ENCODE measurements at regions not wholly inside any gene's neighbourhood (a gene's known extent, or its start where the extent isn't known, plus 50 kb on each side); places are given as distances from the start of the nearest gene placed in this dataset.

DNA sequence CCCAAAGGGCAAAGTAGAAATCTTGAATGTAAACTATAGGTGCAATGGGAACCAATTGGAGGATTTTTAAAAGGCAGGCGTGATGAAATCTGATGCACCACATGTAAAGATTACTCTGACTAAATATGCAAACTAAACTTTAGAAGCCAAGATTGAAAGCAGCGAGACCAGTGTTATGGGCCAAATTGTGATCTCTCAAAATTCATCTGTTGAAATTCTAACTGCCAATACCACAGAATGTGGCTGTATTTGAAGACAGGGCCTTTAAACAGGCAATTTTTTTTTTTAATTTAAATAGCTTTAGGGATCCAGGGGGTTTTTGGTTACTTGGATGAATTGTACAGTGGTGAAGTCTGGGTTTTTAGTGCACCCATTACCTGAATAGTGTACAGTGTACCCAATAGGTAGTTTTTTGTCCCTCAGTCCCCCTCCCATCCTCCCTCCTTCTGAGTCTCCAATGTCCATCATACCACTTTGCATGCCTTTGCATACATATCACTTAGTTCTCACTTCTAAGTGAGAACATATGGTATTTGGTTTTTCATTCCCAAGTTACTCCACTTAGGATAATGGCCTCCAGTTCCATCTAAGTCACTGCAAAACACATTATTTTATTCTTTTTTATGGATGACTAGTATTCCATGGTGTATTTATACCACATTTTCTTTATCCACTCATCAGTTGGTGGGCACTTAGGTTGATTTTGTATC, 69.7 kb downstream of the DRD1 start:
- intact Hi-C loops (cut with DNase I): no loop called here
- 78 to 89% (median 86%) methylated on average over 2 of the region's 2 CpGs for WGBS, 4 donors
- no peaks in the 10 kb centered on the region for H3K4me1 ChIP-seq
- H3K4me3 ChIP-seq: no peak overlapping the region
- ATAC-seq (no peak), DNase-seq (no peak)
- H3K27ac ChIP-seq: no peak overlapping the region
- H3K9me3 ChIP-seq: peaks cover 0 to 2% (median 0%) of the 10 kb centered on the region in 12 donors
- no peak for TF ChIP-seq POLR2A (IDR thresholded peaks at IDR 0.05)
- H3K36me3 ChIP-seq: no peaks in the 10 kb centered on the region
- H3K27me3 ChIP-seq: peaks cover 0 to 10% (median 0%) of the 10 kb centered on the region in 9 donors

DNA sequence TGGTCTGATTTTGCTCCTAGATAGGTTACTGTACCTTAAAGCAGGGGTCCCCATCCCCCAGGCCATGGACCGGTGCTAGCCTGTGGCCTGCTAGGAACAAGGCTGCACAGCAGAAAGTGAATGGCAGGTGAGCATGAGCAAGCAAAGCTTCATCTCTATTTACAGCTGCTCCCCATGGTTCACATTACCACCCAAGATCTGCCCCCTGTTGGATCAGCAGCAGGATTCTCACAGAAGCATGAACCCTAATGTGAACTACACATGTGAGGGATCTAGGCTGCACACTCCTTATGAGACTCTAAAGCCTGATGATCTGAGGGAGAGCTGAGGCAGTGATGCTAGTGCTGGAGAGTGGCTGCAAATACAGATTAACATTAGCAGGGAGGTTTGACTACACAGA, 78.1 kb downstream of the DRD1 start:
- Histone ChIP-seq H3K36me3 (no peaks in the 10 kb centered on the region), H3K27ac (no peak overlapping the region), H3K4me3 (no peak overlapping the region), H3K27me3 (peaks cover 0 to 21% (median 0%) of the 10 kb centered on the region in 9 donors), H3K9me3 (peaks cover 0 to 3% (median 0%) of the 10 kb centered on the region in 12 donors), H3K4me1 (no peaks in the 10 kb centered on the region)
- TF ChIP-seq, protein P1, sequence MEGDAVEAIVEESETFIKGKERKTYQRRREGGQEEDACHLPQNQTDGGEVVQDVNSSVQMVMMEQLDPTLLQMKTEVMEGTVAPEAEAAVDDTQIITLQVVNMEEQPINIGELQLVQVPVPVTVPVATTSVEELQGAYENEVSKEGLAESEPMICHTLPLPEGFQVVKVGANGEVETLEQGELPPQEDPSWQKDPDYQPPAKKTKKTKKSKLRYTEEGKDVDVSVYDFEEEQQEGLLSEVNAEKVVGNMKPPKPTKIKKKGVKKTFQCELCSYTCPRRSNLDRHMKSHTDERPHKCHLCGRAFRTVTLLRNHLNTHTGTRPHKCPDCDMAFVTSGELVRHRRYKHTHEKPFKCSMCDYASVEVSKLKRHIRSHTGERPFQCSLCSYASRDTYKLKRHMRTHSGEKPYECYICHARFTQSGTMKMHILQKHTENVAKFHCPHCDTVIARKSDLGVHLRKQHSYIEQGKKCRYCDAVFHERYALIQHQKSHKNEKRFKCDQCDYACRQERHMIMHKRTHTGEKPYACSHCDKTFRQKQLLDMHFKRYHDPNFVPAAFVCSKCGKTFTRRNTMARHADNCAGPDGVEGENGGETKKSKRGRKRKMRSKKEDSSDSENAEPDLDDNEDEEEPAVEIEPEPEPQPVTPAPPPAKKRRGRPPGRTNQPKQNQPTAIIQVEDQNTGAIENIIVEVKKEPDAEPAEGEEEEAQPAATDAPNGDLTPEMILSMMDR (IDR thresholded peaks at IDR 0.05): no peak
- TF ChIP-seq POLR2A (IDR thresholded peaks at IDR 0.05): no peak
- intact Hi-C loops (cut with DNase I): no loop called here
- ATAC-seq: no peak
- 80 to 100% (median 90%) methylated on average over 1 of the region's 1 CpG for WGBS, 4 donors
- no peak for DNase-seq

DNA sequence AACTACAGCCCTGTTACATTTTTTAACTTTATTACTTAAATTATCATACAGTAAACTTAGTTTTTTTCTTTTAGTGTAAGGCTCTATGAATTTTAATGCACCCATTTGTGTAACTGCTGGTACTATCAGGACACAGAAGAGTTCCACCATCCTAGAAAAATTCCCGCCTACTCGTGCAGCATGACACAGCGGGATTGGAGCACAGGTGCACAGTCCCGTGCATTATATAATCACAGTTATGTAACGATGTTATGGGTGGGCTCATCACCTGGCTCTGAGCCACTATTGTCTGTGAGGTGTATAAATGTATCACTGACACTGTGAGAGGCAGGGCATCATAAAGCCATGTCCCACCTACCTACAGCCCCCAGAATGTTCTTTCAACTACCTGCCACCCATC, 80.7 kb downstream of the DRD1 start:
- intact Hi-C loops (cut with DNase I): no loop called here
- H3K27me3 ChIP-seq: peaks cover 0 to 21% (median 0%) of the 10 kb centered on the region in 9 donors
- DNase-seq: no peak
- ATAC-seq: no peak
- H3K27ac ChIP-seq: no peak overlapping the region
- no peak overlapping the region for H3K4me3 ChIP-seq
- 80 to 90% (median 84%) methylated on average over 5 of the region's 5 CpGs for WGBS, 4 donors
- no peaks in the 10 kb centered on the region for H3K36me3 ChIP-seq
- no peaks in the 10 kb centered on the region for H3K4me1 ChIP-seq
- TF ChIP-seq, protein P1 (IDR thresholded peaks at IDR 0.05): no peak
- no peak for TF ChIP-seq POLR2A (IDR thresholded peaks at IDR 0.05)
- H3K9me3 ChIP-seq: no peaks in the 10 kb centered on the region

DNA sequence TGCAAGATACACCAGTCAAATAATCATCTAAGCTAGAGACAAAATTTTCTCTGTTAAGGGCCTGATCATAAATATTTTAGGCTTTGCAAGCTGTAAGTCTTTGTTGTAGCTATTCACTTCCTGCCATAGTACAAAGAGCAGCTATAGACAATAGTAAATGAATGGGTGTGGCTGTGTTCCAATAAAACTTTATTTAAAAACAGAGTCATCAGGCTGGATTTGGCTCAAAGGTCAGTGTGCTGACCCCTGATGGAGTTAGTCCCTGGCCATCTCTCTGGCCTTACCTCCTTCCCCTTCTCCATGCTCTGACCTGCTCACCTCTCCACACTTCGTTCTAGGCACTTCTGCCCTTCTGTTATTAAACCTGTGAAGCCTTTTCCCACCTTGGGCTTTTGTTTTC, 86.0 kb downstream of the DRD1 start:
- Histone ChIP-seq H3K4me1 (no peaks in the 10 kb centered on the region), H3K4me3 (no peak overlapping the region), H3K27ac (no peak overlapping the region), H3K9me3 (no peaks in the 10 kb centered on the region), H3K36me3 (no peaks in the 10 kb centered on the region), H3K27me3 (peaks cover 0 to 24% (median 4%) of the 10 kb centered on the region in 9 donors)
- TF ChIP-seq POLR2A (IDR thresholded peaks at IDR 0.05): no peak
- TF ChIP-seq, protein P1 (IDR thresholded peaks at IDR 0.05): no peak
- 77 to 82% (median 77%) methylated on average over 1 of the region's 1 CpG for WGBS, 4 donors
- DNase-seq (no peak), ATAC-seq (no peak)
- intact Hi-C loops (cut with DNase I): no loop called here

DNA sequence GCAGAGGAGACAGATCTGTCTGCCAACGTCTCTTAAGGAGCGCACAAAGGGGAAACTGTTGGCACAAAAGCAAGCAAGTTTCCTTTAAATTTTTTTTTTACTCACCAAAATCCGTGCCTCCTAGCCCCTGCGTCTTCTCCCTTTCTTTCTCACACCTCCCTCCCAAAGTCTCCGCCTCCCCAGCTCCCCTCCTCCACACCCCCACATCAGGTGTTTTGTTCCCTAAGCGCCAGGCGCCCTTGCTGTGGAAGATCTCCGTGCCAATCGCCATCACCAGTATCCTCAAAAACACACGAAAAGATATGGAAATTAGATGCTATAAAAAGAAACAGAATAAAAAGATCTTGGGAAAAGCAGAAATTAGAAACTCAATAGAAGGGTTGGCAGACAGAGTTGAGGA, 87.6 kb downstream of the DRD1 start:
- no peaks in the 10 kb centered on the region for H3K4me1 ChIP-seq
- intact Hi-C loops (cut with DNase I): no loop called here
- 55 to 60% (median 57%) methylated on average over 10 of the region's 10 CpGs for WGBS, 4 donors
- H3K27ac ChIP-seq: no peak overlapping the region
- H3K9me3 ChIP-seq: no peaks in the 10 kb centered on the region
- no peak for TF ChIP-seq POLR2A (IDR thresholded peaks at IDR 0.05)
- TF ChIP-seq, protein P1 (IDR thresholded peaks at IDR 0.05): no peak
- peaks cover 0 to 22% (median 0%) of the 10 kb centered on the region in 9 donors for H3K27me3 ChIP-seq
- no peak overlapping the region for H3K4me3 ChIP-seq
- ATAC-seq (no peak), DNase-seq (no peak)
- no peaks in the 10 kb centered on the region for H3K36me3 ChIP-seq

Data from heart left ventricle (tissue), 16 donors.